Coronary artery (tissue), 2 donors: ENCODE measurements at regions not wholly inside any gene's neighbourhood (a gene's known extent, or its start where the extent isn't known, plus 50 kb on each side); places are given as distances from the start of the nearest gene placed in this dataset.

Experiments used
- DNase-seq: peaks from one replicate; pipeline ENCODE4 v3.0.0-alpha.2; 2017; ENCODE audit warnings: low spot score
- H3K27ac ChIP-seq, 2 donors: fragments of 200-600 bp; sonication (generic); one replicate each; pipeline ENCODE4 v1.5.1; 2016 to 2019
- H3K4me3 ChIP-seq: fragments of 200-600 bp; sonication (generic); 2 replicates; pipeline ENCODE4 v1.5.1; 2016; ENCODE audit warnings: mild to moderate bottlenecking, moderate library complexity
- CTCF ChIP-seq: fragments of 200-600 bp; sonication (generic); IDR thresholded peaks from one replicate; pipeline ENCODE4 v1.5.1; 2019; ENCODE audit warnings: antibody characterized with exemption

GRCh38 chr11:91394073-91394726 is 830.4 kb upstream of the FAT3 start:
- TF ChIP-seq CTCF, result no peak
- no peak overlapping the region for H3K4me3 ChIP-seq
- no peak overlapping the region for H3K27ac ChIP-seq
- DNase-seq, result no peak

GRCh38 chr11:91382946-91383345 is 841.7 kb upstream of the FAT3 start:
- no peak overlapping the region for H3K27ac ChIP-seq

GRCh38 chr11:91374794-91375193 is 849.8 kb upstream of the FAT3 start:
- DNase-seq, result no peak
- Histone ChIP-seq H3K27ac (no peak overlapping the region), H3K4me3 (no peak overlapping the region)
- no peak for TF ChIP-seq CTCF

More at GRCh38 chr11:91382946-91383345, 841.7 kb upstream of the FAT3 start:
- no peak for DNase-seq
- H3K4me3 ChIP-seq, result no peak overlapping the region
- TF ChIP-seq CTCF, result no peak

GRCh38 chr11:91373497-91373896 is 851.1 kb upstream of the FAT3 start:
- no peak for TF ChIP-seq CTCF
- H3K4me3 ChIP-seq, result no peak overlapping the region
- no peak for DNase-seq
- no peak overlapping the region for H3K27ac ChIP-seq

- Histone ChIP-seq H3K27ac (no peak overlapping the region), H3K4me3 (no peak overlapping the region)
- DNase-seq, result no peak
- no peak for TF ChIP-seq CTCF
Observed at GRCh38 chr11:91366816-91367215, 857.8 kb upstream of the FAT3 start.

GRCh38 chr11:91365986-91366585 is 858.5 kb upstream of the FAT3 start:
- no peak overlapping the region for H3K27ac ChIP-seq
- DNase-seq, result no peak
- no peak for TF ChIP-seq CTCF
- H3K4me3 ChIP-seq, result no peak overlapping the region

- no peak for DNase-seq
- H3K27ac ChIP-seq, result no peak overlapping the region
- no peak for TF ChIP-seq CTCF
- H3K4me3 ChIP-seq, result no peak overlapping the region
Observed at GRCh38 chr11:91350931-91351330, 873.7 kb upstream of the FAT3 start.
